HG03432 (cell line): ENCODE measurements at regions not wholly inside any gene's neighbourhood (a gene's known extent, or its start where the extent isn't known, plus 50 kb on each side); places are given as distances from the start of the nearest gene placed in this dataset.
"Not testable (repeated sequence)": the region's sequence is repeated elsewhere in the genome, so short reads cannot be mapped to it uniquely, and the experiment has no call there.

Experiments used
- ATAC-seq: cut with Tn5 transposase; IDR thresholded peaks from one replicate; pipeline ENCODE4 v1.9.1; 2021; ENCODE audit warnings: mild to moderate bottlenecking, moderate library complexity; ENCODE audit not compliant: unreplicated experiment

GRCh38 chr14:82642425-82642824 is 1108.8 kb upstream of the SEL1L start:
- peak; percentile 82 for ATAC-seq

DNA sequence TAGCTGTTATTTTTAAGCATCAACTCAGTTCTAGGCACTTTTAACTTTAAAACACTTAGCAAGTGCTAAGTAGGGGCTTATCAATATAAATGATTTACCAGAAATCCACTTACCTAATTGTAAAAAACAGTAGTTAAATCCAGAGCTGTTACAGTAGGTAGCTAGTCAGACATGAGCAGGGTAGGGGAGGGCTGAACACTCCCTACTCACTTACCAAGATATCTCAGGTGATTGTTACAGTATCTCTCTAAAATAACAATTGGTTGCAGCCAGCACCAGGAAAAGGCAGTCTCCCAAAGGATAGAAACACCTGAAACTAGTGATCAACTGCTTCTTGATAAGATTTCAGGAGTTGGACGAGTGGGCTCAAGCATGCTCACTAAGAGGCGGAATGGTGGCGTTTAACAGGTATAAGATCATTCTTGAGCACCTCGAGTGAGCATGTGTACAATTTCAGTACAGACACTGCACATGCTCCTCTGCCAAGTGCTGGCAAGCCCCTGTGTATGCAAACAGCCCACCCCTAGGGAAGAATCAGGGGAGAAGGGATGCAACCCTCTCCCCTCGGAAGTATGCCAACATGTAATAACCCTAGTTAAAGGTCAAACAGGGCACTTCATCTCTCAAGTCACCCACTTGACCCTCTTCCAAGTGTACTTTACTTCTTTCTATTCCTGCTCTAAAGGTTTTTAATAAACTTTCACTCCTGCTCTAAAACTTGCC is 1113.6 kb upstream of the SEL1L start:
- ATAC-seq: no peak

DNA sequence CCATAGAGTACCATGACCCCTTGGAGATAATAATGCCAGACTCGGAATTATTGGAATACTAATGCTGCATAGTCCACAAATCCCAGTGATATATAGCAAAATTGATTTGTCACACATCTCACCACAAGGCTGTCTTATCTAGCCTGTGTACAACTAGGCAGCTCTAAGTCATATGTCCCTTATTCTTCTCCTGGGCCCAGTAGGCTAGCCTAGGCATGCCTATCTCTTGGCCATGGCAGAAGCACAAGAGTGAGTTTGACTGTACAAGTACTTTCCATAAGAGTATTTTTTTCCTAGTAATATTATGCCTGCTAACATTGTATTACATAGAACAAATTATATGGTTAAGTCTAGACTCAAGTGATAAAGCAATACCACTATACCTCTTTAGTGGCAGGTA is 1122.1 kb upstream of the SEL1L start:
- ATAC-seq: no peak

DNA sequence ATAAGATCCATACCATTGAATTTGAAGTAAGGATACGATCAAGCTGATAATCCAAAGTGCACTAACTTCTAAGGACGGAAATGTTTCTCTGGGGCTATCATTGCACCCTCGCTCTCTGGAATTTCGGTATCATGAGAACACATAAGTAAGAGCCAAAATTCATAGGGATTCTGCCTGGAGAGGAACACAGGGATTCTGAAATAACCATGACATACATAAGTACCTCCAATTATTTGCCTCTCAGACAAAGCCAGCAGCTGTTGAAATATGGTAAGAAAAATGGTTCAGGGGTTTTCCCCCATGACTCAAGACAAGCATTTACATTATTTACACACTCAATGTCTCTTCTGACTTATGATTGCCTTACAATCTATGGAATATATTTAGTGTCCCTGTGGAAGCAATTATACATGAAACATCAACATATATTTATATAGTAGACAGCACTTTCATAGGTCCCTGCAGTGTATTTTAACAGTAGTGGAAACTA is 1123.6 kb upstream of the SEL1L start:
- ATAC-seq: no peak

GRCh38 chr14:82661258-82661657 is 1127.6 kb upstream of the SEL1L start:
- ATAC-seq: no peak

- no peak for ATAC-seq
Observed at GRCh38 chr14:82667006-82667405, 1133.4 kb upstream of the SEL1L start.

- ATAC-seq: no peak
Observed at GRCh38 chr14:82667501-82667900, 1133.8 kb upstream of the SEL1L start.

DNA sequence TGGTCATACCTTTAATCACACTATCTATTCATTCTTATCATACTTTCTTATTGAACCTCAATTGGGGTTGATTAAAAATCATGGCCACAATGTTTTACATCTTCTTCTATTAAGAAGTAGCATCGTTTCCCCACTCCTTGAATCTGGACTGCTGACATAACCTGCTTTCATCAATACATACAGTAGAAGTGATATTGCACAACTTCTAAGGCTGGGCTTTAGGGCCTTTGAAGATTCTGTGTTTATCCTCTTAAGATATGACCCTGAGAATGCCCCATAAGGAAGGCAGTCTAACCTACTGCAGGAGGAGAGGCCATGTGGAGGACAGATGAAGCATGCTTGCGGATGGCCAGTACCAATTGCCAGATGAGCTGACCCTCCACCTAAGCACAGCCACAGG is 1142.8 kb upstream of the SEL1L start:
- no peak for ATAC-seq

- ATAC-seq: no peak
Observed at GRCh38 chr14:82689948-82690347, 1156.3 kb upstream of the SEL1L start.

- not testable (repeated sequence) for ATAC-seq
Observed at GRCh38 chr14:82691191-82691590, 1157.5 kb upstream of the SEL1L start.

DNA sequence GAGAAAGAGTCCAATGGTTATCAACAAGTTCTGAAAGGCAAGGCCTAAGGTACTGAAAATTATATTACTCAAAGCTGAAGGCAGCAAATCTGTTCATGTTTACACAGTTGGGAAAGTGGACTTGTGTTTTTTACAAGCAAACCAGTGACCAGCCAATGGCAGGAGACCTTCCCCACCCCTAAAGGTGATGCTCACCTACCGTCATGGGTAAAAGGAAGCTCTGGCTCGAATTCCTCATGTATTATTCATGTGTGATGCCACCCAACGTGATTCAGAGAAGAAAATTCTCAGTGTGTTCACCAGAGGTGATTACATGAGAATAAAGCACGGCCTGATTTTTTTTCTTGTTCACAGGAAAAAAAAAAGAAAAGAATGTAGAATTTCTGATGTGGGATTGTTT is 1161.2 kb upstream of the SEL1L start:
- no peak for ATAC-seq

DNA sequence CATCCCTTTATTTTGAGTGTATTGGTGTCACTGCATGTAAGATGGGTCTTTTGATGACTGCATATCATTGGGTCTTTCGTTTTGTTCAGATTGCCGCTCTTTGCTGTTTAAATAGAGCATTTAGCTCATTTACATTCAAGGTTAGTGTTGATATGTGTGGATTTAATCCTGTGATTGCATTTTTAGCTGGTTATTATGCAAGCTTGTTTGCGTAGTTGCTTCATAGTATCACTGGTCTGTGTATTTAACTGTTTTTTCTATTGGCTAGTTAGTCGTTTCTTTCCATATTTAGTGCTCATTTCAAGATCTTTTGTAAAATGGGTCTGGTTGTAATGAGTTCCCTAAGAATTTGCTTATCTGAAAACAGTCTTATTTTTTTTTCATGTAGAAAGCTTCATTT is 1170.6 kb upstream of the SEL1L start:
- ATAC-seq: no peak

DNA sequence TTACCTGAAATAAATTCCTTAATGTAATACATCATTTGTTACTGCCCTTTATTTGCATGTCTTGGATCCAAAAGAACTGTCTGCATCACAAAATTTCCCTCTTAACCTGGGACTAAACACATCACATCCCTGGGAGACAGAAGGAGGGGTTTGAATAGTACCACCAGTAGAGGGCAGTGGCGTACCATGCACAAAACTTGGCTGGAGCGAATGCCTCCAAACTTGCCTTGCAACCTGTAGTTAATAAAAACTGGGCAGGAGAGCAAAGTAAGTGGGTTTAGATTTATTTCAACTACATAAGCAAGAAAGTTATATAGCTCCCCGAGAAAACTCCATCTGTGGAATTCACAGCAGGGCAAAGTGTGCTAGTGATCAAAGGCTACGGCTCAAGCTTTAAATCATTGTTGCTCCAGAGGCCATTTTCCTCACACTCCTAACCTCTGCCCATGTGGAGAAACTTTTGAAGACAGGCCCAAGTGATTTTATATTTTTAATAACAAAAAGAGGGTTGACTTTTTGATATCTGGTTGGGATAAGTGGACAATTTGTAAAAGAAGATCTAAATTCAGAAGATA is 1176.7 kb upstream of the SEL1L start:
- peak; percentile 83 for ATAC-seq

- ATAC-seq: no peak
Observed at GRCh38 chr14:82719617-82720016, 1186.0 kb upstream of the SEL1L start.

- ATAC-seq: no peak
Observed at GRCh38 chr14:82720431-82720830, 1186.8 kb upstream of the SEL1L start.

DNA sequence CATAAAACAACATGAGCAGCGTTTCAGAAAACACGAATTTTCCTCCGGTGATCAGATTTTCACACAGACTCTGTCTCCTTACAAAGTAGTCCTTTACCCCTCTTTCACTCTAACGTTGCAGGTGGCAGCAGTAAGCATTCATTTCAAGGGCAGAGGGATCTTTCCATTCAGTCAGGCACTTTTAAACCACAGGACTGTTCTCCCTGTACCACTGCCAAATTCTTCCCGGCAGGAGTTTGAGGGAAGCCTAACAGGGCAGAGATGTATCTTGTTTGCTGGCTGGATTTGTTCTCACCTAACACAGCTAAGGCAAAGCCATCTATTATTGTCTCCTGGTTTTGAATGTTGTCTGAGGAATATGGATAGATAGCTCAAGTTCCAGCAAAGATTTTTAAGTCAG is 1187.3 kb upstream of the SEL1L start:
- ATAC-seq: no peak

DNA sequence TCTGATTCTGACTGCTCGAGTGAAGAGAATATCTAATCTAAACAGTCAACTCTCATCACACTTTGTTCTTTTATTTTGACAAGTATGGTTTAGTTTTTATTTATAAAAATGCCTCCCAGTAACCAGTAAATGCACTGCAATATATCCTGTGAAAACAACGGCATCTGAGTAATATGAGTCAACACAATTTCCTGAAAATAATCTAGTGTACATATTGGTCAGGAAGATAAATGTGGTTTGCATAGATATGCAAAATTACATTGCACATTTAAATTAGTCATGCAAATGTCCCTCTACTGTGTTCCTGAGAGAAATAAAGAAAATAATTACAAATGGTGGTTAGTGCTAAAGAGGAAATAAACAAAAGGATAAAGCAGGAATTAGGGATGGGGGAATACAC is 1190.7 kb upstream of the SEL1L start:
- no peak for ATAC-seq

GRCh38 chr14:82725213-82725612 is 1191.6 kb upstream of the SEL1L start:
- no peak for ATAC-seq

DNA sequence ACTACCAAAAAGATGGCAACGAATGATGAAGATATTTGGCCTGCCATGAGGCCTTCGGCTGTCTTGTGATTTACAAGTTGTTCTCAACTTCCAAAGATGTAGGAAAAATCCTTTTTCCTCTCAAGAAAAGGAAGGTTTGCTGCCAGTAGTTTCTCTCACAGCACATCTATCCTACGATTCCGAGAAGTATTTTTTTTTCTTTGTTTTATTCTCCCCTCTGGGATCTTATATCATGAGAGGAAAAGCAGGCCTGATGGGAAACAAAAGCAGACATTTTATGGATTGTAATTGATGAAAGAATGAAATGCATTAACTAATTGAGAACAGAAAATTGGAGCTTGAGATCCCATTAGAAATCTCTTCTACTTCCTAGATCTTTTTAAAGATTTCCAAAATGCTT is 1197.9 kb upstream of the SEL1L start:
- no peak for ATAC-seq

GRCh38 chr14:82740547-82740946 is 1206.9 kb upstream of the SEL1L start:
- ATAC-seq: no peak

DNA sequence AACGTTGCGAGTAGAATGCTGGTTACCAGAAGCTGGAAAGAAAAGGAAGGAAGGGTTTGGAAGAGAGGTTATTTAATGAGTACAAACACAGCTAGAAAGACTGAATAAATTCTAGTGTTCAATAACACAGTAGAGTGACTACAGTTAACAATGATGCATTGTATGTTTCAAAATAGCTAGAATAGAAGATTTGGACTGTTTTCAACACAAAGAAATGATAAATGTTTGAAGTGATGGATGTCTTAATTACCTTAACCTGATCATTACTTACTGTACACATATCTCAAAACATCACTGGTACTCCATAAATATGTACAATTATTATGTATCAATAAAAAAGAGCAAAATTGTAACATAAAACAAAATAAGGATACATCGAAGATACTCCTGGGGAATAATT is 1221.8 kb upstream of the SEL1L start:
- no peak for ATAC-seq

DNA sequence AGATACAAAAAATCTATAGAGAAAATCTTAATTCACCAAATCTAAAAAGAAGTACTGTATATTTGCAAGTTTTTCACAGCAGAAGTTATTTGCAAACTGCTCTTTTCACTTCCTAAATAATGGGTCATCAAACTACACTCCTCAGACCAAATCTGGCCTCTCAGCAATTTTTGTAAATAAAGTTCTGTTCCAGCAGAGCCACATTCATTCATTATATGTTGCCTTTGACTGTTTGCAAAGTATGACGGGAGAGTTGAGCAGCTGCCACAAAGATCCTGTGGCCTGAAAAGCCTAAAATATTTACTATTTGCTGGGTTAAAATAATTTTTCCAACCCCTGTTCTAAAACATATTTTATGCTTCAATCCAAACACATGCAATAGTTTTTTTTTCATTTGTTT is 1222.3 kb upstream of the SEL1L start:
- ATAC-seq: no peak

- no peak for ATAC-seq
Observed at GRCh38 chr14:82757776-82758175, 1224.1 kb upstream of the SEL1L start.
